Activated CD8-positive, alpha-beta memory T cell treated with anti-CD3 and anti-CD28 coated beads for 36 hours (primary cell): ENCODE measurements at regions not wholly inside any gene's neighbourhood (a gene's known extent, or its start where the extent isn't known, plus 50 kb on each side); places are given as distances from the start of the nearest gene placed in this dataset.
"Not testable (repeated sequence)": the region's sequence is repeated elsewhere in the genome, so short reads cannot be mapped to it uniquely, and the experiment has no call there.

Source experiments
- CTCF ChIA-PET: fragments of 350-600 bp; sonication (Branson Sonifier 250); formaldehyde crosslinking; loops from one replicate; lab custom pipeline; 2021; ENCODE audit warnings: antibody characterized with exemption; lab: Charles Lee
- POLR2A ChIA-PET: fragments of 350-600 bp; sonication (Branson Sonifier 250); formaldehyde crosslinking; loops from one replicate; lab custom pipeline; 2021; ENCODE audit warnings: antibody characterized with exemption; lab: Charles Lee

- POLR2A ChIA-PET = no interaction called here
- CTCF ChIA-PET = interaction anchor here (1.1 kb wide), 1 partner anchor 18 kb away, joined by 3 read pairs; no protein-coding TSS in a partner anchor
These were observed 95.5 kb upstream of the KLHL13 start for GRCh38 chrX:118211891-118212816.

GRCh38 chrX:118212817-118213183 is 96.2 kb upstream of the KLHL13 start:
- ChIA-PET CTCF (interaction anchor here (1.1 kb wide), 1 partner anchor 19 kb away, joined by 3 read pairs; no protein-coding TSS in a partner anchor), POLR2A (no interaction called here)

GRCh38 chrX:118215346-118215745 is 98.7 kb upstream of the KLHL13 start:
- POLR2A ChIA-PET = no interaction called here
- CTCF ChIA-PET = no interaction called here

GRCh38 chrX:118216087-118216486 is 99.5 kb upstream of the KLHL13 start:
- ChIA-PET POLR2A (no interaction called here), CTCF (no interaction called here)

GRCh38 chrX:118216509-118216908 is 99.9 kb upstream of the KLHL13 start:
- ChIA-PET POLR2A (no interaction called here), CTCF (no interaction called here)

GRCh38 chrX:118218079-118218478 is 101.5 kb upstream of the KLHL13 start:
- ChIA-PET POLR2A (no interaction called here), CTCF (interaction anchor here (0.7 kb wide), 1 partner anchor 54 kb away, joined by 3 read pairs; no protein-coding TSS in a partner anchor)

- POLR2A ChIA-PET = no interaction called here
- CTCF ChIA-PET = interaction anchor here (0.7 kb wide), 1 partner anchor 55 kb away, joined by 3 read pairs; no protein-coding TSS in a partner anchor
These were observed 102.3 kb upstream of the KLHL13 start for GRCh38 chrX:118218940-118219339.

- CTCF ChIA-PET = no interaction called here
- POLR2A ChIA-PET = no interaction called here
These were observed 103.3 kb upstream of the KLHL13 start for GRCh38 chrX:118219866-118220265.

GRCh38 chrX:118220509-118220908 is 103.9 kb upstream of the KLHL13 start:
- ChIA-PET POLR2A (no interaction called here), CTCF (no interaction called here)

- ChIA-PET POLR2A (no interaction called here), CTCF (no interaction called here)
These were observed 104.7 kb upstream of the KLHL13 start for GRCh38 chrX:118221270-118221669.

GRCh38 chrX:118221733-118222132 is 105.1 kb upstream of the KLHL13 start:
- CTCF ChIA-PET = no interaction called here
- POLR2A ChIA-PET = no interaction called here

- ChIA-PET CTCF (no interaction called here), POLR2A (no interaction called here)
These were observed 105.8 kb upstream of the KLHL13 start for GRCh38 chrX:118222421-118222820.

- ChIA-PET CTCF (no interaction called here), POLR2A (no interaction called here)
These were observed 109.3 kb upstream of the KLHL13 start for GRCh38 chrX:118225711-118226428.

- POLR2A ChIA-PET = no interaction called here
- CTCF ChIA-PET = no interaction called here
These were observed 111.4 kb upstream of the KLHL13 start for GRCh38 chrX:118228041-118228440.

- CTCF ChIA-PET = no interaction called here
- POLR2A ChIA-PET = no interaction called here
These were observed 111.8 kb upstream of the KLHL13 start for GRCh38 chrX:118228456-118228855.

- CTCF ChIA-PET = no interaction called here
- POLR2A ChIA-PET = no interaction called here
These were observed 114.4 kb upstream of the WDR44 start for GRCh38 chrX:118231464-118231863.

GRCh38 chrX:118239178-118239870 is 106.6 kb upstream of the WDR44 start:
- ChIA-PET POLR2A (no interaction called here), CTCF (no interaction called here)

GRCh38 chrX:118239913-118240698 is 105.8 kb upstream of the WDR44 start:
- CTCF ChIA-PET = no interaction called here
- POLR2A ChIA-PET = no interaction called here

- POLR2A ChIA-PET, CTCF ChIA-PET: not testable (repeated sequence)
These were observed 98.9 kb upstream of the WDR44 start for GRCh38 chrX:118246961-118247360.
